ENCODE measurements at regions not wholly inside any gene's neighbourhood (a gene's known extent, or its start where the extent isn't known, plus 50 kb on each side); places are given as distances from the start of the nearest gene placed in this dataset.

DNA sequence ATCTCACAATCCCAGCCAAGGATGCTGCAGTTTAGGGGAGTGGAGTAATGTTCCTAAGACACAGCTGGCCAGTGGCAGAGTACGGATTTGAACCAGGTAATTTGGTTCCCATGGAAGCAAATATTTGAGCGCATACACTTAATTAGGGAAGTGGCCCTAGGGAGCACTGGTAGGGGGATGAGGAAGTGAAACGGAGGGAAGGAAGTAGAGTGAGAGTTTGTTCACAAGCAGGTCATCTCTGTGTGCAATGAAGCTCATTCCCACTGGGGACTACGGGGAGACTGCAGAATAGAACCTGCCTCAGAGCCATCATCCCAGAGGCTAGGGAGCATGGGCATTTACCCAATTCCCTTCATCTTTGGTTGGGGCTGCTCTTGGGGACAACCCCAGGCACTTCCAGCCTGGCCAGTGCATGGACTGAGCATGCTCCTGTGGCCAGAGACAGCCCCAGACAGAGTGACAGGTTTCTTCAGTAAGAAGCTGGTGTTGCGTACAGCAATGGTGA is 317.2 kb upstream of the PROK2 start:
- DNase-seq (ENCODE audit: low read depth in 3 of 3, low spot score in 1 of 3), result no peak

DNA sequence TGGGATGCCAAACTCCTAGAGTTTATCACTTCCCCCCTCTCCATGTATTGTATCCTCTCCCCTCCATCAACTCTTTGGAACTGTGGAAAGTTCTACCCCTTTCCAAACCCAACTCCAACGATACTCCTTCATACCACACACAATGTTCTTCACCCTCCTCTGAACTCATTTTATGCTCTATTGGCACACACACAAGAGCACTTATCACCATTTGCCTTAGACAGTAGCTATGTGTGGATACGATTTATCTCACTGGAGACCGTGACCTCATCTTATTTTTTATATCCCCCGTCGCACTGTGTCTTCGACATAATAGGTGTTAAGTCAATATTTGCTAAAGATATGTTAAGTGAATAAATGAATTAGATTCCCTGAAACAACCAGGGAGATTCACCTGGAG is 316.5 kb upstream of the PROK2 start:
- no peak for DNase-seq (ENCODE audit: low read depth in 3 of 3, low spot score in 1 of 3)

DNA sequence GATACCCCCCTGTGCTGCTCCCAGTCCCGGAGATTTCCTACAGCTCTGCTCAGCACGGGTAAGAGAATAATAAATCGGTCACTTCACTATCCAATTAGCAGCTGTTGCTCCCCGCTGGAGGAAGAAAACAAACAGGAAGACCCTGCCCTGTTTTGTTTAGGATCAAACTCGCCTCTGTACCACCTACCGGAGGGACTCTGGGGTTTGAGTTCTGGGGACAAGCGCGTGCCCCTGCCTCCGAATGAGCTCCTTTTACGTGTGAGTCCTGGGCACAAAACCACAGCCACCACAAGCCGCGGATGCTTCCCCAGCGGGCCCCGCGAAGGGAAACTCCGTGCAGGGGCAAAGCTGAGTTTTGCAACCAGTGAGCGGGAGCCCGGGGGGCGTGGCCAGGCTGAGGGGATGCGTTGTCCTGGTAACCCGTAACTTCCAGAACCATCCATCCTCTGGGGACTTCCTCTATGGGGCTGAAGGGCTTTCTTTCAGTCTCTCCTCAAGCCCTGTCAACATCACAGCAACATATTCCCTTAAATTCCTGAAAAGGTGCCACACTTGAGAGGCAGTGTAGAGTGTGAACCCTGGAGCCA is 315.7 kb upstream of the PROK2 start:
- DNase-seq (ENCODE audit: low read depth in 3 of 3, low spot score in 1 of 3), result peak; percentile 53 to 74 (median 57)

DNA sequence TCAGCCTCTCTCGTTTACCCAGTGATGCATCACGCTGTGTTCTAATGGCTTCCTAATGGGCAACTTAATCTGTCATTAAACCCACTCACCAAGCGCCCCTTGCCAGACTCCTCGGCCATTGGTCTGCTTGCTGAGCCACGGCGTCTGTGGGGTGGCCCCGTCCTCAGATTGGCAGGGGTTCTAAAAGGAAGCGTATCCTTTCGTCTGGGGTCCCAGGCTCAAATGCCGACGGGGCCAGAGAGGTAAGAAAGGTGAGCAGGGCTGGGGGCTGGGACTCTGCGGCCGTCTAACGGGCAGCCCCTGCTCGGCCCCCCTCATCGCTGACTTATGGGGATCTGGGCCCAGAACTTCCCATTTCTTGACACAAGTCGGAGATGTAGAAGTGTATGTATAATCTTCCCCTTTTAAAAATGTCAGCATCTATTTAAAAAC is 315.1 kb upstream of the PROK2 start:
- DNase-seq (ENCODE audit: low read depth in 3 of 3, low spot score in 1 of 3), result no peak

DNA sequence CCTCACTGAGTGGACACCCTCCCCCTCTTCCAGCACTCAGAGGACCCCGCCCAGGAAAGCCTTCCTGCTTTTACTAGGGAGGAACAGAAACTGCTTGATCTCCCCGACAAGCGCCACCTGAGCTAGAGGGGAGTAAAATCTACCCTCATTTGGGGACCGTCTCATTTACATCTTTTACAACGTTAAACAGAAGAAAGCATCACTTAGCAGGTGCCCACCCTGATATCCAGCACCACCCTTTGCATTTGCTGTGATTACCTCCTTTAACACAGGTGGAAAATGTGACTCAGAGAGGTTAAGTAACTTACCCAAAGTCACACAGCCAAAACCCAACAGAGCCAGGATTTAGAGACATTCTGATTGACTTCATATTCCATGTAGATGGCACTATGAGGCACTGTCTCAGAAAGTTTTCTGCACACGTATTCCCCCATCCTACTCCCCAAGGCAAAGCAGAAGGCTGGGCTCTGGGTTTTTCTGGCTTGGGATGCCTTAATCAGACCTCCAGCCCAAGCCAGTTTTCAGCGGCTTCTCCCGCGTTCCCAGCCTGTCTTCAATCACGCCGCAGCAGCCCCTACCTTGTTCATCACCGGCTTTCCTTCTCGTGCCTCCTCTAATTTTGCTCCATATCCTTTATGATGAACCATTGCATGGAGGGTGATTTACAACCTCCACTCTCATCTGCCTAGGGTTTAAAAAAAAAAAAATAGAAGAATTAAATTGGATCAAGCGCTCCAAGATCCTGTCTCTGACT is 314.6 kb upstream of the PROK2 start:
- no peak for DNase-seq (ENCODE audit: low read depth in 3 of 3, low spot score in 1 of 3)

DNA sequence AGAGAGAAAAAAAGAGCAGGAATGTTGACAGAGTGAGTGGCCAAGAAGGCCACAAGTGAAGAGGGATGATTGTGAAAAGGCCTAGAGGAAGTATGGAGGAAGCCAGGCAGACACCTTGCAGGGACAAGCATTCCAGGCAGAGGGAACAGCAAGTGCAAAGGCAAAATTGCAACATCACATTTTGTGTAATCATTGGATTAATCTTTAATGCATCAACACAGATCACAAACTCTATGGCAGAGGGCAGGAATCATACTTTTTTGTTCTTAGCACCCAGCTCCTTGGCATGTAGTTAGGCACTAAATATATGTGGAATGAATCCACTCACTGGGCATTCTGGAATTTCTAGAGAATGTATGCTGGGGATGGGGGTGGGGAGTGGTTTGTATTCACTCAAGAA is 312.1 kb upstream of the PROK2 start:
- no peak for DNase-seq (ENCODE audit: low read depth in 3 of 3, low spot score in 1 of 3)

DNA sequence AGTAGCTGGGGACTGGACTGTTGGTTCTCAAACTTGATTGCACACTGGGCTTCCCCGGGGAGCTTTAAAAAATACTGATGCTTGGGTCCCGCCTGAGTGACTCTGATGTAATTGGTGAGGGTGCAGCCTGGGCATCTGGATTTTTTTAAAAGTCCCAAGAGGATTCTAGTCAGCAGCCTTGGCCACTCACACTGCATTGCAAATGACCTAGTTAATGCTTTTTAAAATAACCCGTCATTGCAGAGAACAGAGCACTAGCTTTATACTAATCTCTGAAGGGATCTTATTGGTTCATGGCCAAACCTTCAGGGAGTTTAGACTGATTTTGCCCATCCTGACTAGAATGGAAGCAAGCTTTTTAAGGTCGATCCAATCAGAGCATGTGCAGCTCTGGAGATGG is 310.6 kb upstream of the PROK2 start:
- no peak for DNase-seq (ENCODE audit: low read depth in 3 of 3, low spot score in 1 of 3)

DNA sequence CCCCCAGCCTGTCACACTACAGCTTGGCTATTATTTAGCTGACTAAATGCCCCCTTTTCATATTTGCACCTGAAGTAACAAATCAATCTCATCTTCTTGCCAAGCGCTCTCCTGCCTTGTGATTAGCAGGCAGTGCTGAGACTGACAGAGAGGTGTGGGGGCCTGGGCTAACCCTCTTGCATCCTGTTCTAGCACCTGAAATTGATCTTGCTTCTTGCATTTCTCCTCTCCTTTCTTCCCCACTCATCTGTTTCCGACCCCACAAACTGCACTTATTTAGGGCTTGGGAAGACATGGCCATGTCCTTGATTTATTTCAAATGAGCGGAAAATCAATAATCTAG is 309.0 kb upstream of the PROK2 start:
- no peak for DNase-seq (ENCODE audit: low read depth in 3 of 3, low spot score in 1 of 3)

DNA sequence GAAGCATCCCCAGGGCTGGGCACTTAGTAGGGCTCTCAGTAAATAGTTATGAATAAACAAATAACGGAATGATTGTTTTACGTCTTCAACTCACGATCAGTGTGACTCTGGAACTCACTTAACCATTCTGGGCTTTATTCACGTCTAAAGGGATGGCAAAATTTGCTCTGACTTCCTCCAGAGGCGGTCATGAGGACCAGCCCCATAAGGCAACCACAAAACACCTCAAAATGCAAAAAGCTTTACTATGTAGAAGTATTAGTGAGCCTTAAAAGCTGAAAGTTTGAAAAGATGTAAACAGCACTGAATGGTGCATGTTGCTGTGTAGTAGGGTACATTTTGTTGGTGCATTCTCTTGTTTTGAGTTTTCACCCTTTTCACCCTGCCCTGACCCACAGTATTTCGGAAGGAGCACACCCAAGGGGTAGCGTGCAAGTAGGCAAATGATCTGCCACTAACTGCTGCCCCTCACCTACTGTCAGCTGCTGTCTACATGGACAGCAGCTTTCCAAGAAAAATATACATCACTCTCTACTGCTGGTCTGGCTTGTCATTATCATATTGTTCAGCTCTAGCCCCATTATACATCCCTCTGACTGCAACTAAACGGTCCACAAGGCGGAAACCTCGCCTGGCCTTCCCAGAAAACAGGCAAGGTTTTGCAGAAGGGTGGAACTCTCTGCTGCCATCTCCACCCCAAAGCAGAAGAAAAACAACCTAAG is 308.5 kb upstream of the PROK2 start:
- DNase-seq (ENCODE audit: low read depth in 3 of 3, low spot score in 1 of 3), result no peak

DNA sequence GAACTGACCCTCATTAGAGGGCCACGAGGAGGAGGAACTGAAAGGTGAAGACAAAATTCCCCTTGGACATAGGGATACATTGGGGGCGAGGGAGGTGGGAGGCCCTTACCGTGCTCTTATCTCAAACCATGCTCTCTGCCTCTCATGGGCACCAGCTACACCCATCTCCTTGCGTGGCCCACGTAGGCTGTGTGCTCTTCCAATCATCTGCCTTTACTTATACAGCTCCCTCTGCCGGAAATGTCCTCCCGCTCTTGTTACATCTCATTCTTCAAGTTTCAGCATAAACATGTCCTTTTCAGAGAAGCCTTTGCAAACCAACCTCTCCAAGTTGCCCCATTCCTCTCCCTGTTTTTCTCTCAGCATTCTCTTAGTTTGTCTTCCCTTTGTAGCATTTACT is 307.8 kb upstream of the PROK2 start:
- DNase-seq (ENCODE audit: low read depth in 3 of 3, low spot score in 1 of 3), result no peak

DNA sequence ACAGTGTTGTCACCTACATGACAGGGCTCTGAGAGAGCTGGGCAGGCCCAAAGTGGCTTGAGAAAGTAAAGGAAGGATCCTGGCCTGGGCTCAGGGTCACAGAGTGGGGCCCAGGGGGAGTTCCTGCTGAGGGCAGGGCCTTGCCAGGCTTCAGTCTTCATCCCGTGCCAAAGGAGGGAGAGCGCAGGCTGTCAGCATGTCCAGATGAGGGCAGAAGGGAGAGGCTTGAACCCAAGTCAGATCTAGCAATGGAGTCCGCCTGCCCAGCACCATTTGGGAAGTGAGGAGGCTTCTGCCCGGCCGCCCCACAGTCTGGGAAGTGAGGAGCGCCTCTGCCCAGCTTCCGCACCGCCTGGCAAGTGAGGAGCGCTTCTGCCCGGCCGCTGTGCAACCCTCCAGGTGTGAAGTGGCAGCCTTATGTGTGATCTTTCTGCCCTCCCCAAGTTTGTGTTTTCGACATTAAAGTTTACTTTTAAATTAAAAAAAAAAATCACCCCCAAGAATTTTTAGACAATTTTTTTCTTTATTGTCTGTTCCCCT is 303.6 kb upstream of the PROK2 start:
- DNase-seq (ENCODE audit: low read depth in 3 of 3, low spot score in 1 of 3), result no peak

DNA sequence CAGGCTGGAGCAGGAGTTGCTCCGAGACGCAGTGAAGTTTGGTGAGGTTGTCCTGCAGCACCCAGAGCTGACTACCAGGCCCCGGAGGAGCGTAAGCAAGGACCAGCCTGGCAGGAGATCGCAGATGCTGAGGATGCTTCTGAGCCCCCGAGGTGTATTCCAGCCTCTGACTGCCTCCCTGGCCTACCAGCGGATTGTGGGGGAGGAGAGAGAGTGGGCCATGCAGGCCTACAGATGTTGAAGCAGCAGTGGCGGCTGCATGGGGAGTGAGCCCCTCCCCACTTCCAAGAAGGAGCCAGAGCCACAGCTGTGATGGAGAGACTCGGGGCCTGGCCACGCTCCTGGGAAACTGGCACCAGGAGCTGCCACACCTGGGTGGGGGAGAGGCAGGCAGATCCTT is 302.5 kb upstream of the PROK2 start:
- no peak for DNase-seq (ENCODE audit: low read depth in 3 of 3, low spot score in 1 of 3)

DNA sequence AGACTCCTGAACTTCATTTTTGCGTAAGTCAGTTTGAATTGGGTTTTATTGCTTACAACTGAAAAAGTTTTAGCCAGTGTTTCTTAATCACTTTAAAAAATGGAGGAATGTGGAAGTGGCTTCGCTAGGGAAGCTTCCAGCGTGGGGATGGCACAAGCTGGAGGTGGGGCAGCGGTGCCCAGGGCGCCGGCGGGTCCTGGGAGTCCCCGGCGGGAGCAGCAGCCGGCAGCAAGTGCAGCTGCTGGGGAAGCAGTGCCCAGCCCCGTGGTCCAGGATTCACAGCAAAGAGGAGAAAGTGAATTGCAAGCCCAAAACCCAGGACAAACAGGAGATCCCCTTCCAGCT is 301.8 kb upstream of the PROK2 start:
- DNase-seq (ENCODE audit: low read depth in 3 of 3, low spot score in 1 of 3), result no peak

DNA sequence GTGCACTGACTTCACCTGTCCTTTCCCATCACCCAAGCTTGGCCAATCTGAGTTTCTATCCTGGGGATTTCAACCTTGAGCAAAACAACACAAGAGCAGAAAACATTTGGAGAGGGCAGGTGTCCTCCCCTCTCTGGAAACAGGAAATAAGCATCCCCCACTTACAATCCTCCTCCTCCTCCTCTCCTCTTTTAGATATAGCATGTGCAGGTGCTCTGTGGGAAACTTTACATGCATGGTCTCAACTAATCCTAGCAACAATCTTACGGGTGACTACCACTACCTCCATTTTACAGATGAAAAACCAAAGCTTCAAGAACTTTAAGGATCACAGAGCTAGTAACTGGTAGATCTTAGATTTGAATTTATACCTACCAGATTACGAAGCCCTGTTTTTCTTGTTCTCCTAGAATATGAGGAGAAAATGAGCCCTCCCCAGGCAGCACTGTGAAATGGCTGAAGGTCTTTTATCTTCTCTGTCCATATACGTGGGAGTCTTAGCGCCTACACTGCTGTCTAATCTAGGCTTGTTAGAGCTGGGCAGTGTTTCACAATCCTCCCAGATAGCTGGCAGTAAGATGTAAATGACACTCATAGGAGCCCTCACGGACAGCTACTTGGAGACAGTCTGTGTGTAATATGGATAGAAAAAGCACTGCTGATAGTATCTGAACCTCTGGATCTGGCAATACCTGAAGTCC is 301.2 kb upstream of the PROK2 start:
- DNase-seq (ENCODE audit: low read depth in 3 of 3, low spot score in 1 of 3), result no peak

DNA sequence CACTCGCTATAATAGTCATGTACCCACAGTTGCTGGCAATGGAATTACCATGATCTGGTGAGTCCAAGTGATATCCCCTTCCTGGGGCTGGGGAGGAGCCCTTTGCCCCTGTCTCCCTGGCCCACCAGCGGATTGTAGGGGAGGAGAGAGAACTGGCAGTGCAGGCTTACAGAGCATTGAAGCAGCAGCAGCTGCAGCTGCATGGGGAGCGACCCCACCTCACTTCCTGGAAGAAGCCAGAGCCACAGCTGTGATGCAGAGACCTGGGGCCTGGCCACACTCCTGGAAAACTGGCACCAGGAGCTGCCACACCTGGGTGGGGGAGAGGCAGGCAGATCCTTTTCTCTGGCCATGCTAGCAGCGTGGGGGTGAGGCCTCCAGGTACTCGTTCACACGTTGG is 300.1 kb upstream of the PROK2 start:
- no peak for DNase-seq (ENCODE audit: low read depth in 3 of 3, low spot score in 1 of 3)

DNA sequence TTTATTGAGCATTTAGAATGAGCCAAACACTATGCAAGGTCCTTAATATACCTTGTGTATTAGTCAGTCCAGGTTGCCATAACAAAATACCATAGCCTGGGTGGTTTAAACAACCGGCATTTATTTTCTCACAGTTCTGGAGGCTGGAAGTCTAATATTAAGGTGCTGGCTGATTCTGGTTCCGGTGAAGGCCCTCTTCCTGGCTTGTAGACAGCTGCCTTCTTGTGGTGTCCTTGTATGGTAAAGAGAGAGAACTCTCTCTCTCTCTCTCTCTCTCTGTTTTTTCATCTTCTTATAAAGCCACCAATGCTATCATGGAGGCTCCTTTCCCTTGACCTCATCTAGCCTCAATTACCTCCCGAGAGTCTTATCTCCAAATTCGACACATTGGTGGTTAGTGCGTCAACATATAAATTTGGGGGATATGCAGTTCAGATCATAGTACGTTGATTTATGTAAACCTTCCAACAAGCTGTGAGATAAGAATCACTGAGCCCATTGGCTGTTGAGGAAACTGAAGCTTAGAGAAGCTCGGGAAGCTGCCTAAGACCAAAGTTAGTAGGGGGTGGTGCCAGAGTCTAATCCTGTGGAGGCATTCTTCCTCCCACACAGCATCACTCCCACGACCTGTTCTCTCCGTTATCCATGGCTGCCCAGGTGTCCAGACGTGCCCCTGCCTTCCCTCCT is 298.0 kb upstream of the PROK2 start:
- DNase-seq (ENCODE audit: low read depth in 3 of 3, low spot score in 1 of 3), result no peak

DNA sequence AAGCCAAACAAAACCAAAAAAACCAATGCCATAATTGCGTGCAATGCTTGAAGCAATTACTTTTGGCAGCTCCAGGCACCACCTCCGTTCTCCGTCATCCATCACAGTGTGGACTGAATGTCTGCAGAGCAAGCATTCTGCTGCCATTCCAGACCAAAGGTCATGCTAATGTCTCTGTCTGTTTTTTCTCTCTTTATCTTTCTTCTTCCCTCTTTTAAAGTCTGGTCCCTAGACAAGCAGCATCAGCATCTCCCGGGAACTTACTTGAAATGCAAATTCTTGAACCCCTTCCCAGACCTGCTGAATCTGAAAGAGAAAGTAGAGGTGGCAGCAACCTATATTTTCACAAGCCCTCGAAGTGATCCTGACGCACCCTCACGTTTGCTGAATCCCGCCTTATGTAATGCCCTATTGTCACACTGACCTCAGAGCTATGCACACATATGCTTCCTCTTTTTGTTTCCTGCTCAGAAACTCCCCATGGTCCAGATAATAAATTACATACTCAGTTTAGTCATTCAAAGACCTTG is 297.3 kb upstream of the PROK2 start:
- no peak for DNase-seq (ENCODE audit: low read depth in 3 of 3, low spot score in 1 of 3)

DNA sequence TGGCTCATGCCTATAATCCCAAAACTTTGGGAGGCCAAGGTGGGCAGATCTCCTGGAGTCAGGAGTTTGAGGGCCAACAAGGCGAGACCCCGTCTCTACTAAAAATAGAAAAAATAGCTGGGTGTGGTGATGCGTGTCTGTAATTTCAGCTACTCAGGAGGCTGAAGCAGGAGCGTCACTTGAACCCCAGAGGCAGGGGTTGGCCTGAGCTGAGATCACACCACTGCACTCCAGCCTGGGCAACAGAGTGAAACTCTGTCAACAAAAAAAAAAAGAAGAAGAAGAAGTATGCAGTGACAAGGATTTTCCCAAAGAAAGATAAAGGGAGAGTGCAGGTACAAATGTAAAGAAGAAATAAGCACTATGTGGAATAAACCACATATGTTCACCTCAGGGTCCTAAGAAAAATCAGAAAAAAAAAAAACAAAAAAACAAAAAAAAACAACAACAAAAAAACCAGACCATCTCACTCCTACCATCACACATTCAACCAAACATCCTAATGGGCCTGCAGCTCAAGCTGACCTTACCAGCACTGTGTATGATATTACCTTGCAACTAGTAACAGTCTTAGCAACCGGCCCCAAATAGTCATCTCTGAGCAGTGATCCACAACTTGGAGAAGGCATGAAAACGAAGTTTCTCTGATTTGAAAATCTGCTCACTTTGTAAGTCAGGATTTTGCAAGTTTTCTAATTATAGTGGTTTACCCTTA is 296.7 kb upstream of the PROK2 start:
- no peak for DNase-seq (ENCODE audit: low read depth in 3 of 3, low spot score in 1 of 3)

DNA sequence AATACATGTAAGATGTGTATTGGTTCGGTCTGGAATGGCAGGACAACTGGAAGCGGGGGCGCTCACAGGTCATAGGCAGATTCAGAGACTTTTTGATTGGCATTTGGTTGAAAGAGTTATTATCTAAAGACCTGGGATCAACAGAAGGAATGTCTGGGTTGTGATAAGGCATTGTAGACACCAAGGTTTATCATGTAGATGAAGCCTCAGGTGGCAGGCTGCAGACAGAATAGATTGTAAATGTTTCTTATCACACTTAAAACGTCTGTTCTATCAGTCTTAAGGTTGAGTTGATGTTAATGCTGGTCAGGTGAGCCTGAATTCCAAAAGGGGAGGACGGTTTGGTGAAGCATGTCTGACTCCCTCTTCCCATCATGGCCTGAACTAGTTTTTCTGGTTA is 295.9 kb upstream of the PROK2 start:
- DNase-seq (ENCODE audit: low read depth in 3 of 3, low spot score in 1 of 3), result no peak

DNA sequence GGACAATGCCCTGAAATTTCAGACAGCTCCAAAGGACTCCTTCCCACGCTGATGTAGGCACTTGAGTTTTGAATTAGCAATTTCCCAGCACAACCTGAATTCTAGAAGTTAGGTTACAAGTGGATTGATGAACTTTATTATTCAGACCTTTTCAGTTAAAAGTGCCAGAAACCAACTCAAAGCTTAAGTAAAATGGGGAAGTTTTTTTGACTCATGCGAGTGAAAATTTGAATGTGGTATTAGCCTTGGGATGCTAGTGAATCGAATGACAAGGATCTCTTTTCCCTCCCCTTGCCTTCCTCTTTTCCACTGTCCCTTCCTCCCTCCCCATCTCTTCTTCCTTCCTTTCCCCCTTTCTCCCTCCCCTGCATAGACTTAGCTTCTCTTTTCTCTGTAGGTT is 295.1 kb upstream of the PROK2 start:
- no peak for DNase-seq (ENCODE audit: low read depth in 3 of 3, low spot score in 1 of 3)

All from stimulated activated CD4-positive, alpha-beta T cell treated with anti-CD3 and anti-CD28 coated beads, TNF-alpha, amount 100 ng/mL, for 1 hour (primary cell).